ENCODE measurements at regions not wholly inside any gene's neighbourhood (a gene's known extent, or its start where the extent isn't known, plus 50 kb on each side); places are given as distances from the start of the nearest gene placed in this dataset.

- TF ChIP-seq REST (IDR thresholded peaks at IDR 0.05; ENCODE audit: low read depth) (no peak), ZBTB33 (IDR thresholded peaks at IDR 0.05; ENCODE audit: extremely low read depth, insufficient replicate concordance, low read length) (no peak), POLR2AphosphoS5 (IDR thresholded peaks at IDR 0.05; ENCODE audit: low read depth, low read length) (no peak), TCF7L2 (IDR thresholded peaks at IDR 0.05; ENCODE audit: borderline replicate concordance, extremely low read depth, insufficient read depth, insufficient read length) (no peak), EZH2 (IDR thresholded peaks at IDR 0.05) (no peak), CTCF (IDR thresholded peaks at IDR 0.05 in 2 of 3, conservative IDR thresholded peaks at IDR 0.05 in 1 of 3; ENCODE audit: borderline replicate concordance in 1 of 3, insufficient read depth in 1 of 3, low read depth in 2 of 3, low read length in 2 of 3) (no peak), POLR2A (IDR thresholded peaks at IDR 0.05; ENCODE audit: borderline replicate concordance, extremely low read depth, insufficient read depth, insufficient read length) (no peak), JUND (IDR thresholded peaks at IDR 0.05) (no peak), CEBPB (IDR thresholded peaks at IDR 0.05; ENCODE audit: low read depth) (no peak)
Measured at GRCh38 chr22:40107851-40108378, 69.8 kb upstream of the TNRC6B start.
